ENCODE measurements at regions not wholly inside any gene's neighbourhood (a gene's known extent, or its start where the extent isn't known, plus 50 kb on each side); places are given as distances from the start of the nearest gene placed in this dataset.

DNA sequence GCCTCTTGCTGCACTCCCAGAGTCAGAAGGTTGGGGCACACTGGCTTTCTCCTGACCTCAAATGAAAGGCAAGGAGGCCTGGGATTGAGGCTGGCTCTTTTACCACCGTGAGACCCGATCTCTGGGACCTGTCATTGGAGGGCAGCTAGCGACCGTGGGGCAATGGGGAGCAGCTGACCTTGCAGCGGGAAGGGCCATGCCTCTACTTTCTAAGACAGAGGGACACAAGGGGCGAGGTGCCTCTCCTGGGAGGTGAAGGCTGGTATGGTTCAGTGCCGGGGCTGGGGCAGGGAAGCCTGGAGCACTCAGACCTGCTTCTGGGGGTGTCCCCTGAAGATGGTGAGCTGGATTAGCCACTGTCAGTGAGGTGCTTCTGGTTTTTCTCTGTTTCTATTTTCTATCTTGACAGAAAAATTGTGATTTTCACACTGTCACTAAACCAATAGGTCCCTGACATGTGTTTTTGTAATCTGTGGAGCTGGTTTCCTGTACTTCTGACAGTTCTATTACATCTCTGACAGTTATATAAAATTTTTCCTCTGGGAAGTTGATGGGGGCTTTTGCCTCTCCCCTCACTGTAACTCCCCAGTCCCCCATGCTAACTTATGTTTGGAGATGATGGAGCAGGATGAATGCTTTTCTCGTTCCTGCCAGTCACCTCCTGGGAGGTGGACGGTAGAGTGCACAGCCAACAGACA lies 340.8 kb downstream of the RPS24 start:
- no peak overlapping the region for H3K27ac ChIP-seq
- TF ChIP-seq, protein P1, sequence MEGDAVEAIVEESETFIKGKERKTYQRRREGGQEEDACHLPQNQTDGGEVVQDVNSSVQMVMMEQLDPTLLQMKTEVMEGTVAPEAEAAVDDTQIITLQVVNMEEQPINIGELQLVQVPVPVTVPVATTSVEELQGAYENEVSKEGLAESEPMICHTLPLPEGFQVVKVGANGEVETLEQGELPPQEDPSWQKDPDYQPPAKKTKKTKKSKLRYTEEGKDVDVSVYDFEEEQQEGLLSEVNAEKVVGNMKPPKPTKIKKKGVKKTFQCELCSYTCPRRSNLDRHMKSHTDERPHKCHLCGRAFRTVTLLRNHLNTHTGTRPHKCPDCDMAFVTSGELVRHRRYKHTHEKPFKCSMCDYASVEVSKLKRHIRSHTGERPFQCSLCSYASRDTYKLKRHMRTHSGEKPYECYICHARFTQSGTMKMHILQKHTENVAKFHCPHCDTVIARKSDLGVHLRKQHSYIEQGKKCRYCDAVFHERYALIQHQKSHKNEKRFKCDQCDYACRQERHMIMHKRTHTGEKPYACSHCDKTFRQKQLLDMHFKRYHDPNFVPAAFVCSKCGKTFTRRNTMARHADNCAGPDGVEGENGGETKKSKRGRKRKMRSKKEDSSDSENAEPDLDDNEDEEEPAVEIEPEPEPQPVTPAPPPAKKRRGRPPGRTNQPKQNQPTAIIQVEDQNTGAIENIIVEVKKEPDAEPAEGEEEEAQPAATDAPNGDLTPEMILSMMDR (IDR thresholded peaks at IDR 0.05) = no peak
- H3K4me3 ChIP-seq = no peak overlapping the region
- DNase-seq (ENCODE audit: low spot score) = no peak

DNA sequence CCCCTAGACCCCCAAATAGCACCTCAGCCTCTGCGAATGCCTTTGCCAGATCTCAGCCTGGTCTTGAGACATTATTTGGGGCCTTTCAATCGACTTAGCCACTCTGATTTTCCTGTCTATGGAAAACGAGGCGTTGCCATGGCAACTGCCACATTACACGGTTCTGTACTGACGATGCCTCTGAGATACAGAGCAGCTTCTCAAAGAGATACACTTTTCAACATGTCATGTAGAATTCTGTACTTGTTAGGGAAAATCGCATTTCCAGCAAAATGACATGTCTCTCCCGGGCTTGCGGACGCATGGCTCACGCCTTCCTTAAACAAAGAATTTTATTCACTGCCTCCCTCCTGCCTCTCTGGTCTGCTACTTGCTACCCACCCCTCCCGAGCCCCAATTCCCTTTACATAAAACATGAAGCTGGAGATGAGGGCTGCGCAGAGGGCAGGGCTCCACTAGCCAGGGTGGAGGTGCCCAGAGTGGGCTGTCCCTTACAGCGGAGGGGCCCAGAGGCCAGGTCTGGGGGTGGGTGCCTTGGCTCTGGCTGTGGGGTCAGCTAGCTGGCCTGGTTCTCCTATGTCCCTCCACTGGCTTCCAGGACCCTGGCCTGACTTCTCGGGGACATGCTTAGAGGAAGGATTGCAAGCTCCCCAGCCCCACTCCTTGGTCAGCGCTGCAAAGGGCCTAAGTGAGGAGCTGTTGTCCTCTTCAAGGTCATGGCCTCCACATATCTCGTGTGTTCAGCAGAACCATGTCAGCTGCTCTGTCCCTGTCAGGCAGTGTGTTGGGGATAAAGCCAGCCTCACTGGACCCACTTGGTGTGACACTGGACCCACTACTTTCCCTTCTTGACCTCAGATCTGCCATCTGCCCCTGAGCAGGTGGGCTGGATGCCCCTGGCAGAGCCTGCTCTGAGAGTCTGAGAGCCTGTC lies 342.5 kb downstream of the RPS24 start:
- Histone ChIP-seq H3K4me3 (no peak overlapping the region), H3K27ac (no peak overlapping the region)
- TF ChIP-seq, protein P1 (IDR thresholded peaks at IDR 0.05) = no peak
- DNase-seq (ENCODE audit: low spot score) = no peak

DNA sequence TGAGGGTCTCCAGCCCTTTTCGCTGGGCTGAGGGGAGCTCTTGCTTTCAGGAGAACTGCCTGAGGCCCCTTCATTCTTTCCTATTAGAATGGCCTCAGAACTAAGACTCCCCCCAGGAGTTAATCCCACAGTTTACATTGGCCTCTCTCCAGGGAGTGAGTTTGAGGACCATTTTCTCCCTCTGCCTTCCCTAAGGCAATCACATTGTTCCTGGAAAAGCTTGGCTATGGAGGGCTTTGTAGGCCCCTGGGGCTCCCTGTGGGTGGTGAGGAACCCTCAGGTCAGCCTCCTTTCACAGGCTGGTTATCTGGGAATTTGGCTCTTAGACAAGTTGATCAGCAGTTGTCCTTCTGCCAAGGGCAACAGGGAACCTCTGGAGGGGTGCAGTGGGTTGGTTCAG lies 343.7 kb downstream of the RPS24 start:
- no peak overlapping the region for H3K4me3 ChIP-seq
- no peak overlapping the region for H3K27ac ChIP-seq
- TF ChIP-seq, protein P1 (IDR thresholded peaks at IDR 0.05) = no peak
- no peak for DNase-seq (ENCODE audit: low spot score)

DNA sequence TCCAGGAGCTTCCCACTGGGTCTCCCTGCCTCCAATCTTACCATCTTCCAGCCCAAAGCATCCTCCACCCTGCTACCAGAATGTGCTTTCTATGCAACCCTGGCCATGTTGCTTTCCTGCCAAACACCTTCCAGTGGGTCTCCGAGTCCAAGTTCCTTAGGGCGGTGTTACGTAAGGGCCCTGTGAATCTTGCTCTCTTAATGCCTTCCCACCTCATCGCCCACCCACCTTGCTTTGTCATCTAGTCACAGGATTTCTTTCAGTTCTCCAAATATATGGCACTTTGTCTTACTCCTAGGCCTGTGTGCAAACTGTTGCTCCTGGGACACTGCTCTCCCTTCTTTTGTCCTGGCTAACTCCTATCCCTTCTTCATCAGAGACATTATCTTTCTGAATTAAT lies 344.5 kb downstream of the RPS24 start:
- TF ChIP-seq, protein P1 (IDR thresholded peaks at IDR 0.05) = no peak
- DNase-seq (ENCODE audit: low spot score) = no peak
- no peak overlapping the region for H3K4me3 ChIP-seq
- no peak overlapping the region for H3K27ac ChIP-seq

DNA sequence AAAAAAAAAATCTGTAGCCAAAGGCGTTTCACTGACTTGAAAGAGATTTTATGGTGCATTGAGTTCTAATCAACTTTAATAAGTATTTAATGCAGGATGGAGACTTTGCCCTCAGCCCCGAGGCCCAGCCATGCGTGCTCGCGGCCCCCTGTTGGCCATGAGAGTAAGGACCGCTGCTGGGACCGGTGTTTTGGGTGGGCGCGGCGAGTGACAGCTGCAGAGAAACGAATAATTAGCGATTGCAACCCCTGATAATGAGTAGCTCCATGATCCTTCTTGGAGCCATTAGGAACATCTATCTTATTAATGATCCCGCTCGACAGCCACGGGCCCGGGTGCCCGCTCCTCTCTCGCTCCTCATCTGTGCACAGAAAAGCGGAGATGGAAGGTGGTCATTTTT lies 347.4 kb downstream of the RPS24 start:
- DNase-seq (ENCODE audit: low spot score) = no peak
- H3K27ac ChIP-seq = no peak overlapping the region
- H3K4me3 ChIP-seq = no peak overlapping the region
- TF ChIP-seq, protein P1 (IDR thresholded peaks at IDR 0.05) = no peak

DNA sequence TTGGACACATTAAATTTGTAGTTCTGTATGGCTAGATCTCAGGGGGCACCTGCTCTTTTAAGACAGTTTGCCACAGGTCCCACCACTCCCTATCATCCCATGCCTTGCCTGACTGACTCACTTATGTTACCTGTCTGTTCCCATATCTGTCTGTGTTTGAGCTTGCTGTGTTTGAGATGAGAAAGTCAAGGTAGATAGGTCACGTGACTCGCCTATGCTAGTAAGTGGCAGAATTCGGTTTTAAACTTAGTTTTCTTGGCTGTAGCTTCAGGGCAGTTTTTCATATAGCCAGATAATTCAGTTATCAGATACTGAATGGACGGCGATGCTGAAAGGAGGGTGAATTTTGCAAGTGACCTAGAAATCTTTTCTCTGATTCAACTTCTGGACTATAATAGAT lies 348.4 kb downstream of the RPS24 start:
- Histone ChIP-seq H3K27ac (no peak overlapping the region), H3K4me3 (no peak overlapping the region)
- TF ChIP-seq, protein P1 (IDR thresholded peaks at IDR 0.05) = no peak
- DNase-seq (ENCODE audit: low spot score) = no peak

All from coronary artery (tissue), 2 donors.